HL-60 (cell line): ENCODE measurements at regions not wholly inside any gene's neighbourhood (a gene's known extent, or its start where the extent isn't known, plus 50 kb on each side); places are given as distances from the start of the nearest gene placed in this dataset.

Experiments
- DNase-seq, 2 experiments: peaks; one replicate each; pipeline ENCODE4 v3.0.0-alpha.2; 2010 to 2020; ENCODE audit warnings: low read depth in 1 of 2, low spot score in 1 of 2
- H3K27ac ChIP-seq: fragments of 250-450 bp; sonication (Bioruptor Pico); replicated peaks from 2 replicates; pipeline ENCODE4 v1.5.1; 2020; ENCODE audit warnings: mild to moderate bottlenecking, moderate library complexity
- H3K27me3 ChIP-seq: fragments of 250-450 bp; sonication (Bioruptor Pico); 2 replicates; pipeline ENCODE4 v1.5.1; 2021; ENCODE audit warnings: mild to moderate bottlenecking, moderate library complexity; ENCODE audit not compliant: insufficient read depth, poor library complexity, severe bottlenecking
- H3K4me3 ChIP-seq: replicated peaks from 2 replicates; pipeline ENCODE4 v1.5.1; 2011; ENCODE audit warnings: mild to moderate bottlenecking, control low read depth, low read length; ENCODE audit not compliant: insufficient read depth
- CTCF ChIP-seq: IDR thresholded peaks from one replicate; pipeline ENCODE4 v1.5.1; 2011; ENCODE audit warnings: low read length, control low read depth, inconsistent platforms; ENCODE audit not compliant: insufficient read depth
- GABPA ChIP-seq: IDR thresholded peaks from 2 replicates; pipeline ENCODE4 v1.6.1; 2012; ENCODE audit warnings: low read depth
- POLR2AphosphoS5 ChIP-seq: IDR thresholded peaks from 2 replicates; pipeline ENCODE4 v1.6.1; 2012; ENCODE audit warnings: low read depth
- REST ChIP-seq: IDR thresholded peaks from 2 replicates; pipeline ENCODE4 v1.6.1; 2012; ENCODE audit warnings: low read depth; ENCODE audit not compliant: insufficient replicate concordance
- SPI1 ChIP-seq: IDR thresholded peaks from 2 replicates; pipeline ENCODE4 v1.6.1; 2012; ENCODE audit warnings: low read depth, mild to moderate bottlenecking, borderline replicate concordance

GRCh38 chr10:2987185-2987768 lies 80.1 kb upstream of the PFKP start:
- H3K4me3 ChIP-seq, result no peak overlapping the region
- DNase-seq, result no peak
- no peak for TF ChIP-seq GABPA
- peak; percentile 20; the same call in 1 of the 2 replicates for TF ChIP-seq SPI1
- H3K27ac ChIP-seq, result no peak overlapping the region
- H3K27me3 ChIP-seq, result no peaks in the 10 kb centered on the region

GRCh38 chr10:2986391-2986801 lies 81.0 kb upstream of the PFKP start:
- Histone ChIP-seq H3K27me3 (no peaks in the 10 kb centered on the region), H3K27ac (peak overlapping the region; percentile 35), H3K4me3 (peak overlapping the region; percentile 8; the same call in 1 of the 2 replicates)
- peak; percentile 45; the same call in 1 of the 2 replicates for TF ChIP-seq SPI1
- TF ChIP-seq CTCF, result no peak
- 0 out of 2 replicates have a peak, but pooled peaks have one; percentile 20 for TF ChIP-seq POLR2AphosphoS5
- peak in 1 of 2 experiments; percentile 71 for DNase-seq

DNA sequence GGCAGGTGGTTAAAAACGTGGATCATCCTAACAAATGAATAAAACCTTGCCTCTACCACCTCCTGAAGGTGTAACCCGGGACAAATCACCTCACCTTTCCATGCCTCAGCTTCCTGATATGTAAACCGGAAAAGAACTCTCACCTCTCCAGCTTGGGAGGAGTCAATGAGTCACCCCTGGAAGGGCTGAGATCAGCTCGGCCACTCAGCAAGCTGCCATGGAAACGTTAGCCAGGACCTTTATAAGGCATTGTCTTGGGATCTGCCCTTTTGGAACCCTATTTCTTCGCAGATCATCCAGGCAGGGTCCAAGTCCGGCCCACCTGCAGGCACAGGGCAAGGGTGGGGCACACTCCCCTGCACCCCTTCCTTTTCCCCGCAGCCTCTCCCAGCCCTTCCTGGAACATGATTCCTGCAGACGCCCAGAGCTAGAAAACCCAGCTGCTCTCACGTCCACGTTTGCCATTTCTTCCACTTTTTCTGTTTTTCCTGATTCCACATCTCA lies 81.6 kb upstream of the PFKP start:
- Histone ChIP-seq H3K27me3 (no peaks in the 10 kb centered on the region), H3K4me3 (no peak overlapping the region), H3K27ac (peak overlapping the region; percentile 35; the same call in 1 of the 2 replicates)
- TF ChIP-seq POLR2AphosphoS5 (no peak), CTCF (no peak), GABPA (no peak), REST (no peak), SPI1 (no peak)
- DNase-seq, result no peak

DNA sequence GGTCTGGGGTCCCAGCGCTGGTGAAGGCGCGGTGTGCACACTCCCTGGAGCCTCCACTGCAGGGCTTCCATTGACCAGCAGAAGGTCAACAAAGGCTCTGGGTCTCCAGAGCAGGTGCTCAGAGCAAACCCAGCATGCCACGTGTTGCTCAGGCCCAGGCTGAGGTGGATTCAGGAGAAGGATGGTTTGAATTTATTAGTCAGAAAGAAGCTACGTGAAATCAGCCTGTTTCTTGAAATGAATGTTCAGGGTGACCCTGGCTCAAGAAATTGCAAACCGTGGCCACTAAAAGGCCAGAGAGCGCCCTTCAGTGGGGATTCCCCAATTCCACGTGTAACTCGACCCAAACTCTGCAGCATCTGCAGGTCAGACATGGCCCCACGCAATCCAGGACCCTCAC lies 82.7 kb upstream of the PFKP start:
- no peaks in the 10 kb centered on the region for H3K27me3 ChIP-seq
- no peak overlapping the region for H3K4me3 ChIP-seq
- DNase-seq, result no peak
- no peak overlapping the region for H3K27ac ChIP-seq
- TF ChIP-seq SPI1 (no peak), GABPA (no peak), CTCF (no peak)

DNA sequence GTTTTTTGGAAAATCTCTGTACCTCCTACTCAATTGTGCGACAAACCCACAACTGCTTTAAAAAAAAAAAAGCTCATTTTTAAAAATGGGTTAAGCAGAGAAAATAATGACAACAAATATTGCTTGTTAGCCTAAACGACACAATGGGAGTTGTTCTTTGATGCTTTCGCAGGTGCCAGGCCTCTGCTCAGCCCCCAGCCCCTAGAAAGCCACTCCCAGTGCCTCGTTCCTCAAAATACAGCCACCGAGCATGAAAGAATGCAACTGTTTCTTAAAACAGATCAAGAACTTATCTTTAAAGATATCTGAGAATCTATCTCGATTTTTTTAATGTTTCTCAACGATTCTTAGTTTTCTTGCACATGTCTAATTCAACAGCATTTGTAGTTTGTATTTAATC lies 85.2 kb upstream of the PFKP start:
- DNase-seq, result no peak
- H3K27me3 ChIP-seq, result no peaks in the 10 kb centered on the region
- no peak overlapping the region for H3K27ac ChIP-seq
- no peak overlapping the region for H3K4me3 ChIP-seq
- TF ChIP-seq POLR2AphosphoS5 (no peak), SPI1 (no peak), GABPA (no peak), REST (no peak), CTCF (no peak)
